ENCODE measurements at regions not wholly inside any gene's neighbourhood (a gene's known extent, or its start where the extent isn't known, plus 50 kb on each side); places are given as distances from the start of the nearest gene placed in this dataset.
A peak's percentile ranks its signal among the peaks of the same experiment; 100 is the strongest.

DNA sequence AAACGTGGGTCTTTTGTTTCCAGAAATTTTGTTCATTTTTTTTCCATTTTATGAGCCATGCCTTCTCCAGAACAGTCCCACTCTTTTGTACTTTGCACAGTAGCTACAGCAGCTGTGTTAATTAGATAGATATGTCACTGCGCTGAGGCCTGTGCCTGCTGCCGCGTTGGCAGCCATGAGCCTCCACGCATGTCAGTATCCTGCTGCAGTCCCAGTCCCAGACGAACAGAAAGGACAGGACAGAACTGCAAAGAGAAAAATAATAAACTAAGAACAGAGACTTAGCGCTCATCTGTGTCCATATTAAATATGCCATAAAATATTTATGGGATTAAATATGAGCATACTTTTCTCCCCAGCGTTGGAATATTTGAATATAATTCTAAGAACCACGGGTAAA lies 442.4 kb upstream of the RARB start (continued):
- TF ChIP-seq, protein P1, sequence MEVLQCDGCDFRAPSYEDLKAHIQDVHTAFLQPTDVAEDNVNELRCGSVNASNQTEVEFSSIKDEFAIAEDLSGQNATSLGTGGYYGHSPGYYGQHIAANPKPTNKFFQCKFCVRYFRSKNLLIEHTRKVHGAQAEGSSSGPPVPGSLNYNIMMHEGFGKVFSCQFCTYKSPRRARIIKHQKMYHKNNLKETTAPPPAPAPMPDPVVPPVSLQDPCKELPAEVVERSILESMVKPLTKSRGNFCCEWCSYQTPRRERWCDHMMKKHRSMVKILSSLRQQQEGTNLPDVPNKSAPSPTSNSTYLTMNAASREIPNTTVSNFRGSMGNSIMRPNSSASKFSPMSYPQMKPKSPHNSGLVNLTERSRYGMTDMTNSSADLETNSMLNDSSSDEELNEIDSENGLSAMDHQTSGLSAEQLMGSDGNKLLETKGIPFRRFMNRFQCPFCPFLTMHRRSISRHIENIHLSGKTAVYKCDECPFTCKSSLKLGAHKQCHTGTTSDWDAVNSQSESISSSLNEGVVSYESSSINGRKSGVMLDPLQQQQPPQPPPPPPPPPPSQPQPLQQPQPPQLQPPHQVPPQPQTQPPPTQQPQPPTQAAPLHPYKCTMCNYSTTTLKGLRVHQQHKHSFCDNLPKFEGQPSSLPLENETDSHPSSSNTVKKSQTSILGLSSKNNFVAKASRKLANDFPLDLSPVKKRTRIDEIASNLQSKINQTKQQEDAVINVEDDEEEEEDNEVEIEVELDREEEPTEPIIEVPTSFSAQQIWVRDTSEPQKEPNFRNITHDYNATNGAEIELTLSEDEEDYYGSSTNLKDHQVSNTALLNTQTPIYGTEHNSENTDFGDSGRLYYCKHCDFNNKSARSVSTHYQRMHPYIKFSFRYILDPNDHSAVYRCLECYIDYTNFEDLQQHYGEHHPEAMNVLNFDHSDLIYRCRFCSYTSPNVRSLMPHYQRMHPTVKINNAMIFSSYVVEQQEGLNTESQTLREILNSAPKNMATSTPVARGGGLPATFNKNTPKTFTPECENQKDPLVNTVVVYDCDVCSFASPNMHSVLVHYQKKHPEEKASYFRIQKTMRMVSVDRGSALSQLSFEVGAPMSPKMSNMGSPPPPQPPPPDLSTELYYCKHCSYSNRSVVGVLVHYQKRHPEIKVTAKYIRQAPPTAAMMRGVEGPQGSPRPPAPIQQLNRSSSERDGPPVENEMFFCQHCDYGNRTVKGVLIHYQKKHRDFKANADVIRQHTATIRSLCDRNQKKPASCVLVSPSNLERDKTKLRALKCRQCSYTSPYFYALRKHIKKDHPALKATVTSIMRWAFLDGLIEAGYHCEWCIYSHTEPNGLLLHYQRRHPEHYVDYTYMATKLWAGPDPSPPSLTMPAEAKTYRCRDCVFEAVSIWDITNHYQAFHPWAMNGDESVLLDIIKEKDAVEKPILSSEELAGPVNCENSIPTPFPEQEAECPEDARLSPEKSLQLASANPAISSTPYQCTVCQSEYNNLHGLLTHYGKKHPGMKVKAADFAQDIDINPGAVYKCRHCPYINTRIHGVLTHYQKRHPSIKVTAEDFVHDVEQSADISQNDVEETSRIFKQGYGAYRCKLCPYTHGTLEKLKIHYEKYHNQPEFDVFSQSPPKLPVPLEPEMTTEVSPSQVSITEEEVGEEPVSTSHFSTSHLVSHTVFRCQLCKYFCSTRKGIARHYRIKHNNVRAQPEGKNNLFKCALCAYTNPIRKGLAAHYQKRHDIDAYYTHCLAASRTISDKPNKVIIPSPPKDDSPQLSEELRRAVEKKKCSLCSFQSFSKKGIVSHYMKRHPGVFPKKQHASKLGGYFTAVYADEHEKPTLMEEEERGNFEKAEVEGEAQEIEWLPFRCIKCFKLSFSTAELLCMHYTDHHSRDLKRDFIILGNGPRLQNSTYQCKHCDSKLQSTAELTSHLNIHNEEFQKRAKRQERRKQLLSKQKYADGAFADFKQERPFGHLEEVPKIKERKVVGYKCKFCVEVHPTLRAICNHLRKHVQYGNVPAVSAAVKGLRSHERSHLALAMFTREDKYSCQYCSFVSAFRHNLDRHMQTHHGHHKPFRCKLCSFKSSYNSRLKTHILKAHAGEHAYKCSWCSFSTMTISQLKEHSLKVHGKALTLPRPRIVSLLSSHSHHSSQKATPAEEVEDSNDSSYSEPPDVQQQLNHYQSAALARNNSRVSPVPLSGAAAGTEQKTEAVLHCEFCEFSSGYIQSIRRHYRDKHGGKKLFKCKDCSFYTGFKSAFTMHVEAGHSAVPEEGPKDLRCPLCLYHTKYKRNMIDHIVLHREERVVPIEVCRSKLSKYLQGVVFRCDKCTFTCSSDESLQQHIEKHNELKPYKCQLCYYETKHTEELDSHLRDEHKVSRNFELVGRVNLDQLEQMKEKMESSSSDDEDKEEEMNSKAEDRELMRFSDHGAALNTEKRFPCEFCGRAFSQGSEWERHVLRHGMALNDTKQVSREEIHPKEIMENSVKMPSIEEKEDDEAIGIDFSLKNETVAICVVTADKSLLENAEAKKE (CRISPR knock-in tag; IDR thresholded peaks at IDR 0.05) = no peak

DNA sequence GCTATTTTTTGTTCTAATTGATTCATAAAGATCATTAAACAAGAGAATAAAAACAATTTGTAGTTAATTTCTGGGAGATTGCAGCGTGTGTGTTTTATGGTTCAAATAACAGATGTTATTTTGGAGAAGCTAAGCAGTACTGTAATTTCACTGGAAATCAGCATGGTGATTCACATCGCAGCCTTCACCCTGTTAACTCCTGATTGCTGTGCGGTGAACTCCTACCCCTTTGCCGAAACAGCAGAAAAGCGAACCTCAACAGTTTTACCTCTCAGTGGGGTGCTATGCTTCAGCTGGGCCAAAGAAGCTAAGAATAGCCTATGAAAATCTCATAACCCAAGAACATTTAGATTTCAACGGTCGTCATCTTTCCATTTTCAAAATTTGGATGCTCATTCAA lies 441.5 kb upstream of the RARB start:
- no peak for ATAC-seq
- H3K27ac Mint-ChIP-seq = no peak overlapping the region
- TF ChIP-seq EZH2phosphoT487 (IDR thresholded peaks at IDR 0.05; ENCODE audit: unreplicated experiment) = no peak
- no peak for TF ChIP-seq CREB1 (CRISPR knock-in tag; IDR thresholded peaks at IDR 0.05; ENCODE audit: low read depth)
- no peak for TF ChIP-seq NANOG (IDR thresholded peaks at IDR 0.05; ENCODE audit: borderline replicate concordance)
- TF ChIP-seq, protein P1 (CRISPR knock-in tag; IDR thresholded peaks at IDR 0.05) = no peak
- no peak for TF ChIP-seq ZNF114 (CRISPR knock-in tag; IDR thresholded peaks at IDR 0.05)
- no peak for TF ChIP-seq ZNF331 (CRISPR knock-in tag; IDR thresholded peaks at IDR 0.05; ENCODE audit: low read depth)

More for the DNA sequence above, 441.5 kb upstream of the RARB start:
- no peaks in the 10 kb centered on the region for H3K4me1 ChIP-seq (ENCODE audit: insufficient read depth)
- Mint-ChIP-seq H3K4me3 (no peak overlapping the region), H3K36me3 (ENCODE audit: low read depth) (no peaks in the 10 kb centered on the region; the same call in 2 of the 3 replicates), H3K9me3 (no peaks in the 10 kb centered on the region), H3K4me1 (no peaks in the 10 kb centered on the region), H3K27me3 (ENCODE audit: insufficient read depth, low read depth, poor library complexity) (no peaks in the 10 kb centered on the region)
- H2AFZ ChIP-seq = no peak overlapping the region
- H3F3A ChIP-seq (replicated peaks; ENCODE audit: low read depth) = no peaks in the 10 kb centered on the region
- peak; percentile 7 for DNase-seq (ENCODE audit: low spot score)
- H3K4me2 ChIP-seq = no peak overlapping the region
- no peaks in the 10 kb centered on the region for H4K20me1 ChIP-seq (replicated peaks; ENCODE audit: insufficient read depth)
- H3K27me3 ChIP-seq (ENCODE audit: insufficient read depth) = no peaks in the 10 kb centered on the region
- no peaks in the 10 kb centered on the region for H3K36me3 ChIP-seq (ENCODE audit: insufficient read depth)
- H3K27ac ChIP-seq (ENCODE audit: low read depth) = no peak overlapping the region
- no peaks in the 10 kb centered on the region for H3K79me2 ChIP-seq (replicated peaks; ENCODE audit: insufficient read depth)
- no peak overlapping the region for H3K4me3 ChIP-seq
- H3K9me2 ChIP-seq (ENCODE audit: insufficient read depth) = no peaks in the 10 kb centered on the region
